NT2/D1 (cell line): ENCODE measurements at regions not wholly inside any gene's neighbourhood (a gene's known extent, or its start where the extent isn't known, plus 50 kb on each side); places are given as distances from the start of the nearest gene placed in this dataset.
"Not testable (repeated sequence)": the region's sequence is repeated elsewhere in the genome, so short reads cannot be mapped to it uniquely, and the experiment has no call there.

Source experiments
- DNase-seq: peaks from one replicate; pipeline ENCODE4 v3.0.0-alpha.2; 2011; ENCODE audit warnings: low read depth, low spot score
- H3K27me3 ChIP-seq: 2 replicates; pipeline ENCODE4 v1.6.0; 2011; ENCODE audit warnings: mild to moderate bottlenecking; ENCODE audit not compliant: insufficient read length, insufficient read depth
- H3K36me3 ChIP-seq: 2 replicates; pipeline ENCODE4 v1.6.1; 2011; ENCODE audit warnings: mild to moderate bottlenecking, low read length, mixed read lengths; ENCODE audit not compliant: insufficient read depth, insufficient read length
- H3K4me1 ChIP-seq: 2 replicates; pipeline ENCODE4 v1.5.1; 2011; ENCODE audit not compliant: insufficient read depth, insufficient read length
- H3K4me3 ChIP-seq: 2 replicates; pipeline ENCODE4 v1.5.1; 2011; ENCODE audit warnings: low read depth; ENCODE audit not compliant: insufficient read length
- H3K9ac ChIP-seq: 2 replicates; pipeline ENCODE4 v1.6.0; 2011; ENCODE audit warnings: low read depth; ENCODE audit not compliant: insufficient read length
- H3K9me3 ChIP-seq: 2 replicates; pipeline ENCODE4 v1.5.1; 2011; ENCODE audit warnings: mild to moderate bottlenecking, low read length; ENCODE audit not compliant: insufficient read depth
- SUZ12 ChIP-seq: IDR thresholded peaks from 2 replicates; pipeline ENCODE4 v1.6.1; 2011; ENCODE audit not compliant: insufficient read length, insufficient read depth; ENCODE audit errors: extremely low read depth
- YY1 ChIP-seq: IDR thresholded peaks from 2 replicates; pipeline ENCODE4 v1.6.1; 2011; ENCODE audit not compliant: insufficient read length, insufficient read depth
- ZNF274 ChIP-seq: IDR thresholded peaks from 2 replicates; pipeline ENCODE4 v1.6.1; 2011; ENCODE audit warnings: mild to moderate bottlenecking, low read depth, low read length

DNA sequence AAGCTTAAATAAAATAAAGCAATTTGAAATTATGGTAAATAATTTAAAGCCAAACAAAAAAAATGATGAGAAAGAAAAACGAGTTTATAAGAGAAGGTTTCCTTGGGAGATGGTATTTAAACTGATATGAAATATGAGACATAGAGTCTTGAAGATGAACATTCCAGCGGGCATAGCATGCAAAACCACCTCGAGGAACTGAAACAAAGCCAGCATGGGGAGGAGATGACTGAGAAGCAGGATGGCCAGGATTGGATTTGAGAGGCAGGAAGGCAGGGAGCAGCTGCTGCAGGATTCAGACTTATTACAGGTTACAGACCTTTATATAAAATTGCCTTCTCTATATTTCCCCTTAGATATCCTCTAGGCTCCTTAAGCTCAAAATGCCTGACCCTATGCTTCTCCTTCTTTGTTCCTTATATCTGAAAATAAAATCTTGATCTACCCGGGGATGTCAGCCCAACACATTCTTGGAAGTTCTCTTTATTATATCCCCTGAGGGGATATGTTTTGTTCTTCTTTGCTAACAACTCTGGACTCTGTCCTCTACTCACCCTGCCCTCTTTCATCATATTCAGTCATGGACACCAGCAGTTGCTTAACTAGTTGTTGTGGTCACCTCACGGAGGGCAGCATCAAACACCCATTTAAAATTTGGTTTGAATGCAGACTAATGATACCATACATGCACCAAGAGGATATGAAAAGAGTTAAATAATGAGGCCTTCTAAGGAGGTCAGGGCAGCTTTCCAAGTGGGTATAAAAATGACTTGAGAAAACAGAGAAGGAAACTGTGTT is 719.1 kb upstream of the B3GALT2 start:
- no peaks in the 10 kb centered on the region for H3K9me3 ChIP-seq
- H3K4me3 ChIP-seq, result no peak overlapping the region
- no peak overlapping the region for H3K9ac ChIP-seq
- H3K27me3 ChIP-seq, result no peaks in the 10 kb centered on the region
- no peaks in the 10 kb centered on the region for H3K36me3 ChIP-seq
- TF ChIP-seq YY1, result no peak
- no peak for TF ChIP-seq ZNF274
- no peak for TF ChIP-seq SUZ12
- no peaks in the 10 kb centered on the region for H3K4me1 ChIP-seq
- DNase-seq, result no peak

DNA sequence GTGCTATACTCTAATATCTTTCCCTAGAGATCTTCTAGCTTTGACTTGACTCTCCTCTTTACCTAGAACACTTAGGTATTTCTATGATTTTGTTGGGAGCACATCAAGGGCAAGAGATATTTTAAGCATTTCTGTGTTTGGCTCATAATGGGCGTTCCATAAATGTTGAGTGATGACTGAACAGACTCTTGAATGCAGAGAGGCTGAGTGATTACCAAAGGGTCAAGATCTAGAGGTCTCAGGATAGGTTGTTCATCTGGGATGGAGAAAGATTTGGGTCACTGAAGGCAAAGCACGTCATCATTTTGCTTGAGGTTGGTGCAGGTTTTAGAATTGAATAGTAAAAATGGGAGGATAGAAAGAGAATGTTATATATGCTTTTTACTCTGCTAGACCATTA is 705.4 kb upstream of the B3GALT2 start:
- H3K27me3 ChIP-seq, result no peaks in the 10 kb centered on the region
- no peak for DNase-seq
- no peak overlapping the region for H3K9ac ChIP-seq
- H3K4me3 ChIP-seq, result no peak overlapping the region
- no peaks in the 10 kb centered on the region for H3K36me3 ChIP-seq
- H3K9me3 ChIP-seq, result no peaks in the 10 kb centered on the region
- TF ChIP-seq ZNF274, result no peak
- TF ChIP-seq YY1, result no peak
- no peak for TF ChIP-seq SUZ12
- H3K4me1 ChIP-seq, result no peaks in the 10 kb centered on the region

DNA sequence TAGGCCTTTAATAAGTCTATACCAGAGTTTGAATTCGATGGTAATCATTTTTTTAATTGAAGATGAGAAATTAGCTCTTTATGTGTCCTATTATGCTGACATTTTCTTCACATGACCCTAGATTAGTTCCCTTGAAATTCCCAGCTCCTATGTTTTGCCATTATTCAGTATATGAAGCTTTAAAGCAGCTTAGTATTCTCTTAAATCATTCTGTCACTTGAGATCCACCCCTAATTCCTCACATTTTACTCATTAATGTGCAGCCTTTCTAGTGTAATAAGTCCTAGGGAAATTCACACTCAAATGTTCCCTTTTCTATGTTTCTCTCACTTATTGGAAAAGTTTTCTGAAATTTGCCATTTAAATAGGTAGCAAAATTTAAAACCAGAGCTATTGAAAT is 704.5 kb upstream of the B3GALT2 start:
- no peaks in the 10 kb centered on the region for H3K4me1 ChIP-seq
- TF ChIP-seq SUZ12 (no peak), YY1 (no peak), ZNF274 (no peak)

DNA sequence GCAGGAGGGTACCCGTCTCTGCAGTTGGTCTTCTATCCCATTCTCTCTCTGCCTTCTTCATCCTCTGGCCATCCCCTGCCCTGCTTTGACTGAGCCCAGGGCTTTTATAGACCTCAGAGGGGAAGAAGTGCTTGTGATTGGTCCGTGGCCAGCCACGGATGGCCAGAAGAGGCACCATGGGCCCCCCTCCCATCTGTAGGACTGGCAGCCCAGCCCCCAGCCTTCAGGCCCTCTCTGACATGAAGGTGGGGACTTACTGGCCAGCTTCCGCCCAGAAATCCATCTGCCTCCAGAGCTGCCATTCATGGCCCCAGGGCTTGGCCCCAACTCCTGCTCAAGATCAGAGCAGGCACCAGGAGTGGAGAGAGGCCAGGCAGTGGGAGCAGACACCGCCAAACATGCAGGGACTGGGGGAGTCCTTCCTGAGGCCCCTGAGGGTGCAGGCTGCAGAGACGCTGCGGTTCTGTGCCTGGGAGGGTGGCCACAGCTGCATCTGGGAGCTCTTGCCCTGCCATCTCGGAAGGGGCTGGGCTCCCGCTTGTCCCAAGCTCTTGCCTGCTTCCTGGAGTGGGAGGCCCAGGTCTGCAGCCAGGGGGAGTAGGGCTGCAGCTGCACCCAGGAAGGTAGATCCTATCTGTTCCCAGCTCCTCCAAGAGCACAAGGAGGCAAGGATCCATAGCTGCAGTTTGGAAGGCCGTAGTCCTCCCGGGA is 698.6 kb upstream of the B3GALT2 start:
- Histone ChIP-seq H3K27me3 (no peaks in the 10 kb centered on the region), H3K4me3 (no peak overlapping the region), H3K9ac (no peak overlapping the region), H3K4me1 (no peaks in the 10 kb centered on the region), H3K36me3 (no peaks in the 10 kb centered on the region), H3K9me3 (no peaks in the 10 kb centered on the region)
- TF ChIP-seq SUZ12, result no peak
- DNase-seq, result no peak

More for the DNA sequence above, 704.5 kb upstream of the B3GALT2 start:
- no peak for DNase-seq
- Histone ChIP-seq H3K36me3 (no peaks in the 10 kb centered on the region), H3K9ac (no peak overlapping the region), H3K9me3 (no peaks in the 10 kb centered on the region), H3K4me3 (no peak overlapping the region), H3K27me3 (no peaks in the 10 kb centered on the region)

DNA sequence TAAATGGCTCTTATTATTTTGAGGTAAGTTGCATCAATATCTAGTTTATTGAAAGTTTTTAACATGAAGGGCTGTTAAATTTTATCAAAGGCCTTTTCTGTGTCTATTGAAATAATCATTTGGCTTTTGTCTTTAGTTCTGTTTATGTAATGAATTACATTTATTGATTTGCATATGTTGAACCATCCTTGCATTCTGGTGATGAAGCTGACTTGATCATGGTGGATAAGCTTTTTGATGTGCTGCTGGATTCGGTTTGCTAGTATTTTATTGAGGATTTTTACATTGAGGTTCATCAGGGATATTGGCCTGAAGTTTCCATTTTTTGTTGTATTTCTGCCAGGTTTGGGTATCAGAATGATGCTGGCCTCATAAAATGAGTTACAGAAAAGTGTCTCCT is 691.5 kb upstream of the B3GALT2 start:
- not testable (repeated sequence) for H3K27me3 ChIP-seq, H3K36me3 ChIP-seq, H3K9ac ChIP-seq, H3K9me3 ChIP-seq, H3K4me3 ChIP-seq, DNase-seq, H3K4me1 ChIP-seq

DNA sequence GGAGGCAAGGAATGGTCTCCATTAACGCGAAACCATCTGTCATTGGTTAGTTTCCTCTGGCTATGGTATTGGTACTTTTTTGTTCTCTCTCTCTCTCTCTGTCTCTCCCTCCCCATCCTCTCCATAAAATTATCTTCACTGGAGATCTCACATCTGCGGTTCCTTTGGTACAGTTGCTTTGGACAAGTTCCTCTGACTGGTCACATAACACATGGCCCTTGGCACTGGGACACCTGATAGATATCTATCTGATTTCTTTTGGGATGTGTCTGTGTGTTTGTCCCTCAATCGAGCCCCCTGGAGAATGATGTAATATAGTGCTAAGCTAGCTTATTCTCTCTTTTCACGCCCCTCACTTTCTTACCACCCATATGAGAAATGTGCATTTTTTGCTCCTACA is 682.0 kb upstream of the B3GALT2 start:
- no peaks in the 10 kb centered on the region for H3K27me3 ChIP-seq
- TF ChIP-seq ZNF274 (no peak), SUZ12 (no peak)
- no peak for DNase-seq
- no peaks in the 10 kb centered on the region for H3K9me3 ChIP-seq
- no peak overlapping the region for H3K4me3 ChIP-seq
- no peaks in the 10 kb centered on the region for H3K36me3 ChIP-seq
- no peaks in the 10 kb centered on the region for H3K4me1 ChIP-seq
- no peak overlapping the region for H3K9ac ChIP-seq

DNA sequence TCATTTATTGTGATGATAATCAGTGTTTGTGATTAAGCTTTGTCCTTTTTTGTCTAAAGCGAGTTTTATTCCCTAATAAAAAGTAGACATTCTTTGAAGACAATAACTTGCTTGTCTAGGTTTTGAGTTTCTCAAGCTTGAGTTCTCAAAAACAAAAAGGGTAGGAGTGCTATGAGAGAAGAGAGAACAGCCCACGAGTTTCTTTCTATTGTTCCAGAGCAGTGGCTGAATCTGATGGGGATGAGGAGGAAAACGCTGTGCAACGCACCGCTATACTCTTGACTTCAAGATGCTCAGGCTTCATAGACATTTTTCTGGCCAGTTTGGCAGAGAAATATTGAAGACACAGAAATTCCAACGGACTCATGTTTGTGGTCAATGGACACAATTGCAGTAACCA is 669.8 kb upstream of the B3GALT2 start:
- Histone ChIP-seq H3K4me3 (no peak overlapping the region), H3K4me1 (no peaks in the 10 kb centered on the region), H3K9ac (no peak overlapping the region), H3K36me3 (no peaks in the 10 kb centered on the region), H3K27me3 (no peaks in the 10 kb centered on the region), H3K9me3 (no peaks in the 10 kb centered on the region)
- DNase-seq, result no peak
- no peak for TF ChIP-seq YY1
- no peak for TF ChIP-seq SUZ12
- TF ChIP-seq ZNF274, result no peak
